Body of pancreas (tissue), 4 donors: ENCODE measurements at regions not wholly inside any gene's neighbourhood (a gene's known extent, or its start where the extent isn't known, plus 50 kb on each side); places are given as distances from the start of the nearest gene placed in this dataset.

Source experiments
- POLR2A ChIP-seq, 3 donors: fragments of 450-650 bp; IDR thresholded peaks; one replicate each; pipeline ENCODE4 v1.6.1; 2016; ENCODE audit warnings: antibody characterized with exemption in 3 of 3, mild to moderate bottlenecking in 2 of 3
- TF ChIP-seq, protein P1 (sequence below), 7 experiments: fragments of 450-650 bp in 4 of 7; fragments of 200-600 bp in 3 of 7; sonication (generic) in 3 of 7; IDR thresholded peaks; one replicate each; pipeline ENCODE4 v1.5.1; 2016 to 2019; ENCODE audit warnings: antibody characterized with exemption in 7 of 7

DNA sequence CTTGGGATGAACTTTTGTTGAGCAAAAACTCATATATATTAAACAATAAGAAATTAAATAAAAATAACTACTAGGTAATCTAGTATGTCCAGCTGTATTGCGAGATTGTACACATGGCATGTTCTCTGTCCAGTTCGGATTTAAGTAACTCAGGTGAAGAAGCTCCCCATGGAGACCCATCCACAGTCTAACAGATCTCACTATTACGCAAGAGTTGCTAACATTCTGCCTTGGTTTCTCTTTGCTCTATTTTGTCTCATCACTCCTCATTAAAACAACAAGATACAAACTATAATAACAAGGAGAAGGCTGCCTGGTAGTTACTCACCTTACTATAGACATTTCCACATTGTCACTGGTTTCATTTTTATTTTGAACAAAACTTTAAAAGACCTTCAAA is 1372.3 kb upstream of the CELF2 start:
- TF ChIP-seq, protein P1, sequence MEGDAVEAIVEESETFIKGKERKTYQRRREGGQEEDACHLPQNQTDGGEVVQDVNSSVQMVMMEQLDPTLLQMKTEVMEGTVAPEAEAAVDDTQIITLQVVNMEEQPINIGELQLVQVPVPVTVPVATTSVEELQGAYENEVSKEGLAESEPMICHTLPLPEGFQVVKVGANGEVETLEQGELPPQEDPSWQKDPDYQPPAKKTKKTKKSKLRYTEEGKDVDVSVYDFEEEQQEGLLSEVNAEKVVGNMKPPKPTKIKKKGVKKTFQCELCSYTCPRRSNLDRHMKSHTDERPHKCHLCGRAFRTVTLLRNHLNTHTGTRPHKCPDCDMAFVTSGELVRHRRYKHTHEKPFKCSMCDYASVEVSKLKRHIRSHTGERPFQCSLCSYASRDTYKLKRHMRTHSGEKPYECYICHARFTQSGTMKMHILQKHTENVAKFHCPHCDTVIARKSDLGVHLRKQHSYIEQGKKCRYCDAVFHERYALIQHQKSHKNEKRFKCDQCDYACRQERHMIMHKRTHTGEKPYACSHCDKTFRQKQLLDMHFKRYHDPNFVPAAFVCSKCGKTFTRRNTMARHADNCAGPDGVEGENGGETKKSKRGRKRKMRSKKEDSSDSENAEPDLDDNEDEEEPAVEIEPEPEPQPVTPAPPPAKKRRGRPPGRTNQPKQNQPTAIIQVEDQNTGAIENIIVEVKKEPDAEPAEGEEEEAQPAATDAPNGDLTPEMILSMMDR (IDR thresholded peaks at IDR 0.05) = no peak
- TF ChIP-seq POLR2A (IDR thresholded peaks at IDR 0.05) = no peak
